Suprapubic skin (tissue), 4 donors: ENCODE measurements at regions not wholly inside any gene's neighbourhood (a gene's known extent, or its start where the extent isn't known, plus 50 kb on each side); places are given as distances from the start of the nearest gene placed in this dataset.

ENCODE experiments used
- EP300 ChIP-seq: sonication (generic); formaldehyde crosslinking; IDR thresholded peaks from one replicate; pipeline ENCODE4 v1.6.1; 2017; ENCODE audit warnings: antibody characterized with exemption
- POLR2A ChIP-seq, 2 donors: fragments of 450-650 bp; IDR thresholded peaks; one replicate each; pipeline ENCODE4 v1.6.1; 2017; ENCODE audit warnings: antibody characterized with exemption in 2 of 2, mild to moderate bottlenecking in 2 of 2, moderate library complexity in 2 of 2
- POLR2AphosphoS5 ChIP-seq, 3 donors: sonication (generic); formaldehyde crosslinking; IDR thresholded peaks; one replicate each; pipeline ENCODE4 v1.6.1; 2017; ENCODE audit warnings: antibody characterized with exemption in 3 of 3
- TF ChIP-seq, protein P1 (sequence below), 2 donors: fragments of 200-600 bp in 1 of 2; fragments of 450-650 bp in 1 of 2; sonication (generic) in 1 of 2; IDR thresholded peaks; one replicate each; pipeline ENCODE4 v1.5.1; 2016 to 2019; ENCODE audit warnings: antibody characterized with exemption in 2 of 2, mild to moderate bottlenecking in 1 of 2, moderate library complexity in 1 of 2

DNA sequence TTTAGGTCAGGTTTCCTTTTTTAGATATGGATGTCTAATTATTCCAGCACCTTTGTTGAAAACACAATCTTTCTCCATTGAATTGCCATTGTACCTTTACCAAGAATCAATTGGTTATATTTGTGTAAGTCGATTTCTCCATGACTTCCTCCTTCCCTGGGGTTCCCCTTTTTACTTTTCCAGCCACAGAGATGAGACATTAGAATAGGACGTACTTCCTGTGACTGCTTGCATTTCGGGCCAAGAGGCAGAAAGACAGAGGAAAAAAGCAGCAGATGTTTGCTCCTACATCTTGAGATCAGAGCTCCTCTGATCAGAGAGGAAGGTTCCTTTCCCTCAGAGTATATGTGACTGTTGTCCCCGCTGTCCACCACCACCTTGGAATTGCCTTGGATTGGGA lies 453.7 kb upstream of the RGS6 start:
- TF ChIP-seq, protein P1, sequence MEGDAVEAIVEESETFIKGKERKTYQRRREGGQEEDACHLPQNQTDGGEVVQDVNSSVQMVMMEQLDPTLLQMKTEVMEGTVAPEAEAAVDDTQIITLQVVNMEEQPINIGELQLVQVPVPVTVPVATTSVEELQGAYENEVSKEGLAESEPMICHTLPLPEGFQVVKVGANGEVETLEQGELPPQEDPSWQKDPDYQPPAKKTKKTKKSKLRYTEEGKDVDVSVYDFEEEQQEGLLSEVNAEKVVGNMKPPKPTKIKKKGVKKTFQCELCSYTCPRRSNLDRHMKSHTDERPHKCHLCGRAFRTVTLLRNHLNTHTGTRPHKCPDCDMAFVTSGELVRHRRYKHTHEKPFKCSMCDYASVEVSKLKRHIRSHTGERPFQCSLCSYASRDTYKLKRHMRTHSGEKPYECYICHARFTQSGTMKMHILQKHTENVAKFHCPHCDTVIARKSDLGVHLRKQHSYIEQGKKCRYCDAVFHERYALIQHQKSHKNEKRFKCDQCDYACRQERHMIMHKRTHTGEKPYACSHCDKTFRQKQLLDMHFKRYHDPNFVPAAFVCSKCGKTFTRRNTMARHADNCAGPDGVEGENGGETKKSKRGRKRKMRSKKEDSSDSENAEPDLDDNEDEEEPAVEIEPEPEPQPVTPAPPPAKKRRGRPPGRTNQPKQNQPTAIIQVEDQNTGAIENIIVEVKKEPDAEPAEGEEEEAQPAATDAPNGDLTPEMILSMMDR (IDR thresholded peaks at IDR 0.05), result no peak
- TF ChIP-seq POLR2A (IDR thresholded peaks at IDR 0.05) (no peak), EP300 (no peak), POLR2AphosphoS5 (IDR thresholded peaks at IDR 0.05) (no peak)
